ENCODE measurements at regions not wholly inside any gene's neighbourhood (a gene's known extent, or its start where the extent isn't known, plus 50 kb on each side); places are given as distances from the start of the nearest gene placed in this dataset.

DNA sequence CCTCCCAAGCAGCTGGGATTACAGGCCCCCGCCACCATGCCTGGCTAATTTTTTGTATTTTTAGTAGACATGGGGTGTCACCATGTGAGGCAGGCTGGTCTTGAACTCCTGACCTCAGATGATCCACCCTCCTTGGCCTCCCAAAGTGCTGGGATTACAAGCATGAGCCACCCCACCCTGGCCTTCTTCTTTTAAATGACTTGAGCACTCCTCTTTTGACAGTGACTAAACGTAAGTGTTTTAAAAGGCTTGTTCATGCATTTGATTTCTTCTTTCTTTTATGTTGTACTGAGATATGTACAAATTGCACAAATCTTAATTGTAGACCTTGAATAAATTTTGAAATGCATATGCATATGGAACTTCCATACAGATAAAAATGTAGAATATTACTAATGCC is 337.9 kb downstream of the CETN3 start:
- H3K36me3 Mint-ChIP-seq (ENCODE audit: insufficient read depth) = peaks cover 1% of the 10 kb centered on the region
- H3K9me3 Mint-ChIP-seq (ENCODE audit: low read depth) = peaks cover 12% of the 10 kb centered on the region
- H3K27me3 Mint-ChIP-seq = no peaks in the 10 kb centered on the region
- no peak overlapping the region for H3K27ac Mint-ChIP-seq
- no peak for DNase-seq (ENCODE audit: low spot score, unreplicated experiment)
- no peaks in the 10 kb centered on the region for H3K4me1 Mint-ChIP-seq (ENCODE audit: low read depth)
- TF ChIP-seq, protein P1, sequence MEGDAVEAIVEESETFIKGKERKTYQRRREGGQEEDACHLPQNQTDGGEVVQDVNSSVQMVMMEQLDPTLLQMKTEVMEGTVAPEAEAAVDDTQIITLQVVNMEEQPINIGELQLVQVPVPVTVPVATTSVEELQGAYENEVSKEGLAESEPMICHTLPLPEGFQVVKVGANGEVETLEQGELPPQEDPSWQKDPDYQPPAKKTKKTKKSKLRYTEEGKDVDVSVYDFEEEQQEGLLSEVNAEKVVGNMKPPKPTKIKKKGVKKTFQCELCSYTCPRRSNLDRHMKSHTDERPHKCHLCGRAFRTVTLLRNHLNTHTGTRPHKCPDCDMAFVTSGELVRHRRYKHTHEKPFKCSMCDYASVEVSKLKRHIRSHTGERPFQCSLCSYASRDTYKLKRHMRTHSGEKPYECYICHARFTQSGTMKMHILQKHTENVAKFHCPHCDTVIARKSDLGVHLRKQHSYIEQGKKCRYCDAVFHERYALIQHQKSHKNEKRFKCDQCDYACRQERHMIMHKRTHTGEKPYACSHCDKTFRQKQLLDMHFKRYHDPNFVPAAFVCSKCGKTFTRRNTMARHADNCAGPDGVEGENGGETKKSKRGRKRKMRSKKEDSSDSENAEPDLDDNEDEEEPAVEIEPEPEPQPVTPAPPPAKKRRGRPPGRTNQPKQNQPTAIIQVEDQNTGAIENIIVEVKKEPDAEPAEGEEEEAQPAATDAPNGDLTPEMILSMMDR (IDR thresholded peaks at IDR 0.05; ENCODE audit: unreplicated experiment) = no peak
- H3K4me3 Mint-ChIP-seq (ENCODE audit: low read depth) = no peak overlapping the region

DNA sequence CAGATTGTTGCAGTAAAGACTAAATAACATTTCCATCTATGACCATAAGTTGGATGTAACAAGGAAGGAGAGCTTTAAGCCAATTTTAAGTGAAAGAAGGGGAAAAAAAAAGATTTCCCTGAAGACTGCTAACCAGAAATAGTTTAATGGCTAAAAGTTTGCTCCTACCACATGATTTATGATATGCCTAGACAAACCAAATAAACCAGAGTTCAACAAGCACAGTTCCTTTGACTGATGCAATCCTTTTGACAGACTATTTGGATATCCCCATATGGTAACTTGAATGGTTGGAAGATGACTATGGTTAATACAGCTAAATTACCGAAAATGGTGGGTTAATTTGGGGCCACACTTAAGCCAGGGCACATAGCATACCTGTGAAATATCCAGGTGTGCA is 338.5 kb downstream of the CETN3 start:
- H3K36me3 Mint-ChIP-seq (ENCODE audit: insufficient read depth) = peaks cover 1% of the 10 kb centered on the region
- H3K27ac Mint-ChIP-seq = no peak overlapping the region
- TF ChIP-seq, protein P1 (IDR thresholded peaks at IDR 0.05; ENCODE audit: unreplicated experiment) = no peak
- H3K4me1 Mint-ChIP-seq (ENCODE audit: low read depth) = no peaks in the 10 kb centered on the region
- DNase-seq (ENCODE audit: low spot score, unreplicated experiment) = no peak
- H3K9me3 Mint-ChIP-seq (ENCODE audit: low read depth) = peaks cover 12% of the 10 kb centered on the region
- no peaks in the 10 kb centered on the region for H3K27me3 Mint-ChIP-seq
- H3K4me3 Mint-ChIP-seq (ENCODE audit: low read depth) = no peak overlapping the region

DNA sequence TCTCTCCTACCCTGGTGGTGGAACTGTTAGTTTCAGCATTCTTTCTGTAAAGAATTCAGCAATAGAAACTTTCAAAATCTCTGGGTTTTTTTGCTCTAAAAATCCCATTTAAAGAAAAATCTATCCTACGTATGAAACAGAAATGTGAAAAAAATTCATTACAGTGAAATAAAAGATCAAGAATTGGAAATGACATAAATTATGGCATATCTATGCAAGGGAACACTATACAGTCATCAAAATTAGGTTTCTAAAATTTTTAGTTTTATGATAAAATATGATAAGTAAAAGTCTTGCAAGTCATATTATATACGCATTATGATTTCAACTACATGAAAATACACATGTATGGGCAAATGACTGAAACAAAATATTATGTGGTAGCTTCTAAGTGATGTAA is 342.6 kb downstream of the CETN3 start:
- Mint-ChIP-seq H3K36me3 (ENCODE audit: insufficient read depth) (peaks cover 2% of the 10 kb centered on the region), H3K27ac (no peak overlapping the region), H3K4me3 (ENCODE audit: low read depth) (no peak overlapping the region), H3K27me3 (no peaks in the 10 kb centered on the region), H3K9me3 (ENCODE audit: low read depth) (peaks cover 2% of the 10 kb centered on the region), H3K4me1 (ENCODE audit: low read depth) (no peaks in the 10 kb centered on the region)
- TF ChIP-seq, protein P1 (IDR thresholded peaks at IDR 0.05; ENCODE audit: unreplicated experiment) = no peak
- no peak for DNase-seq (ENCODE audit: low spot score, unreplicated experiment)

DNA sequence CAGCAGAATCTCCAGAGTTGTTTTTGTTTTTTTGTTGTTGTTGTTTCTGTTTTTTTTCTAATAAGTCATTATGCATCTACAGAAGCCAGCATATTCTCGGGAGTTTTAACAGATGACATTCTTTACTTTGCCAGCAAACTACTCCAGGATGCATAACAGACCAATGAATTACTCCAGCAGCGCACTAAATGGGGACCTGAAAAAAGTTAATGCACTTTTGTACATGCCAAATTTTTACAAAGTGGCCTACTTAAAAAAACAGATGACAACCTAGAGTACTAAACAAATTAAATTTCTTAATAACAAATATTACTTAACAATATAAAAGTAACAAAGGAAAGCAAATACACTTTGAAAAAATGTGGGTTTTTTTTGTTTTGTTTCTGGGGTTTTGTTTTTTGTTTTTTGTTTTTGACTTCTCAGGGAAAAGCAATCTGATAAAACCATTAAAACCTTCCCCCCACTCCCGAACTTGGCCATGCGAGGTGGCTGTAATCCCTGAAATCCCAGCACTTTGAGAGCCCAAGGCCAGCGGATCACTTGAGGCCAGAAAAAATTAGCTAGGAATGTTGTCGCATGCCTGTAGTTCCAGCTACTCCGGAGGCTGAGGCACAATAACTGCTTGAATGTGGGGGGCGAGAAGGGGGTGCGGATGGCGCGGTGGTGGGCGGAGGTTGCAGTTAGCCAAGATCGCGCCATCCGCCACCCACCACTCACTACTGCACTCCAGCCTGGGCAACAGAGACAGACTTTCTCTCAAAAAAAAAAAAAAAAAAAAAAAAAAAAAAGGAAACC is 352.4 kb downstream of the CETN3 start:
- Mint-ChIP-seq H3K36me3 (ENCODE audit: insufficient read depth) (no peaks in the 10 kb centered on the region), H3K4me1 (ENCODE audit: low read depth) (peaks cover 17% of the 10 kb centered on the region), H3K9me3 (ENCODE audit: low read depth) (no peaks in the 10 kb centered on the region), H3K4me3 (ENCODE audit: low read depth) (no peak overlapping the region), H3K27me3 (no peaks in the 10 kb centered on the region), H3K27ac (peak overlapping the region; percentile 56)
- TF ChIP-seq, protein P1 (IDR thresholded peaks at IDR 0.05; ENCODE audit: unreplicated experiment) = no peak
- no peak for DNase-seq (ENCODE audit: low spot score, unreplicated experiment)

DNA sequence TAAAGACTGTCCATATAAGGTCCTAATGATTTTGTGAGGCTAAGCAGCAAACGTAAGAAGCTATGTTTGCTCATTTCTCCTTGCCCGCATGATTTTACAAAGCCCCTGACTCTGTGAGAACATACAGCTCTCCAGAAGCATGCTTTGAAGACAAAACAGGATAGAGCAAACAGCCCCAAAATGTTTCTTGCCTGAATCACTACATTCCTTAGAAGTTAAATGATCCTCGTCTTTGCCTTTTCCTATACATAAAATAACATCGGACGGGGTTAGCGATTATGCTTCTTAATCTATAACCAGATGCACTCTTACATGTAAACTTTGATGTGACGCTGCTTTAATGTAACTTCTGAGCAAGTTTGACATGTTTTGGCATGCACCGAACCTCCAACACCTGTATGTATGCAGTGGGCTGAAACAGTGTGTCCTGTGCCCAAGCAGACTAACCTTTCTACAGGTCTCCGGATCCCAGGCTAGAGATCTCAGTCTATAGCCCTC is 353.7 kb downstream of the CETN3 start:
- H3K4me1 Mint-ChIP-seq (ENCODE audit: low read depth) = peaks cover 17% of the 10 kb centered on the region
- no peak overlapping the region for H3K4me3 Mint-ChIP-seq (ENCODE audit: low read depth)
- H3K27ac Mint-ChIP-seq = peak overlapping the region; percentile 50

More for the DNA sequence above, 353.7 kb downstream of the CETN3 start:
- DNase-seq (ENCODE audit: low spot score, unreplicated experiment) = no peak
- TF ChIP-seq, protein P1 (IDR thresholded peaks at IDR 0.05; ENCODE audit: unreplicated experiment) = no peak
- Mint-ChIP-seq H3K36me3 (ENCODE audit: insufficient read depth) (no peaks in the 10 kb centered on the region), H3K9me3 (ENCODE audit: low read depth) (no peaks in the 10 kb centered on the region), H3K27me3 (no peaks in the 10 kb centered on the region)
